22Rv1 (cell line): ENCODE measurements at regions not wholly inside any gene's neighbourhood (a gene's known extent, or its start where the extent isn't known, plus 50 kb on each side); places are given as distances from the start of the nearest gene placed in this dataset.

Experiments
- H3K27ac ChIP-seq: fragments of 450-650 bp; 2 replicates; pipeline ENCODE4 v1.5.1; 2017
- ZFX ChIP-seq: fragments of 450-650 bp; IDR thresholded peaks from 2 replicates; pipeline ENCODE4 v1.6.1; 2017; ENCODE audit warnings: antibody characterized with exemption, borderline replicate concordance
- TF ChIP-seq, protein P1 (sequence below): fragments of 450-650 bp; IDR thresholded peaks from 2 replicates; pipeline ENCODE4 v1.5.1; 2017; ENCODE audit warnings: mild to moderate bottlenecking

- no peak overlapping the region for H3K27ac ChIP-seq
- TF ChIP-seq ZFX: no peak
- TF ChIP-seq, protein P1, sequence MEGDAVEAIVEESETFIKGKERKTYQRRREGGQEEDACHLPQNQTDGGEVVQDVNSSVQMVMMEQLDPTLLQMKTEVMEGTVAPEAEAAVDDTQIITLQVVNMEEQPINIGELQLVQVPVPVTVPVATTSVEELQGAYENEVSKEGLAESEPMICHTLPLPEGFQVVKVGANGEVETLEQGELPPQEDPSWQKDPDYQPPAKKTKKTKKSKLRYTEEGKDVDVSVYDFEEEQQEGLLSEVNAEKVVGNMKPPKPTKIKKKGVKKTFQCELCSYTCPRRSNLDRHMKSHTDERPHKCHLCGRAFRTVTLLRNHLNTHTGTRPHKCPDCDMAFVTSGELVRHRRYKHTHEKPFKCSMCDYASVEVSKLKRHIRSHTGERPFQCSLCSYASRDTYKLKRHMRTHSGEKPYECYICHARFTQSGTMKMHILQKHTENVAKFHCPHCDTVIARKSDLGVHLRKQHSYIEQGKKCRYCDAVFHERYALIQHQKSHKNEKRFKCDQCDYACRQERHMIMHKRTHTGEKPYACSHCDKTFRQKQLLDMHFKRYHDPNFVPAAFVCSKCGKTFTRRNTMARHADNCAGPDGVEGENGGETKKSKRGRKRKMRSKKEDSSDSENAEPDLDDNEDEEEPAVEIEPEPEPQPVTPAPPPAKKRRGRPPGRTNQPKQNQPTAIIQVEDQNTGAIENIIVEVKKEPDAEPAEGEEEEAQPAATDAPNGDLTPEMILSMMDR: no peak
These were observed 59.6 kb upstream of the ACTRT2 start for GRCh38 chr1:2961661-2962060.

- no peak overlapping the region for H3K27ac ChIP-seq
- TF ChIP-seq ZFX: no peak
- TF ChIP-seq, protein P1: no peak
These were observed 59.2 kb upstream of the ACTRT2 start for GRCh38 chr1:2962061-2962460.

DNA sequence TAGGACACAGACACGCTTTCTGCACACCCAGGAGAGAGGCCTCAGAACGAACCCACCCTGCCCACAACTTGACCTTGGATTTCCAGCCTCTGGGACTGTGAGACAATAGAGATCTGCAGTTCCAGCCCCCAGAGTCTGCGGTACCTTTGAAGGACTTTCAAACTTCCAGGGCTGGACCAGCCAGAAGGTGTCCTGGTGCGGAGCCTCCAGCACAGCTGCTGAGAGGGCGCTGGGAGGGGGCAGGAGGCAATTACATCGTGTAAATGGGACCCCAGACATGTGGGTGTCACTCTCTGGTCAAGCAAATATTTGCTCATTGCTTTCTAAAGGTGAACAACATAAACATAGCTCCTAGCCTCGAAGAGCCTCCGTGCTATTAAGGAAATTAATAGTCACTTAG is 58.7 kb upstream of the ACTRT2 start:
- no peak overlapping the region for H3K27ac ChIP-seq
- TF ChIP-seq, protein P1: no peak
- no peak for TF ChIP-seq ZFX

- H3K27ac ChIP-seq: no peak overlapping the region
- TF ChIP-seq, protein P1: no peak
These were observed 58.3 kb upstream of the ACTRT2 start for GRCh38 chr1:2962946-2963345.

DNA sequence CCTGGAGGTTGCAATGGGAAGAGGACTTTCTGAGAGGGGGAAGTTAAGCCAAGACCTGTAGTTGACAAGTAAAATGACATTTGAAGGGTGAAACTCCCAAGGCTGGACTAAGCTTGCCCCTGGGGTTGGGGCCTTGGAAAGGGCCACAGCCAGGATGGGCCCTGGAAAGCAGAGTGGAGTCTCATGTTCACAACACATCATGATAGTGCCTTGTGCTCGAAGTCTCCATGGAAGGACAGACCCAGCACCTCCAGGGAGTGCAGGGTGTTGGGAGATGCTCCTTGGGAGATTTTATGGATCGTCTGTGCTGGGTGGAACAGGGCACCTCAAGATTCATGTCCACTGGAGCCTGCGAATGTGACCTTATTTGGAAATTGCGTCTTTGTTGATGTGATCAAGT is 55.6 kb upstream of the ACTRT2 start:
- H3K27ac ChIP-seq: no peak overlapping the region
- TF ChIP-seq, protein P1: no peak
- TF ChIP-seq ZFX: no peak

DNA sequence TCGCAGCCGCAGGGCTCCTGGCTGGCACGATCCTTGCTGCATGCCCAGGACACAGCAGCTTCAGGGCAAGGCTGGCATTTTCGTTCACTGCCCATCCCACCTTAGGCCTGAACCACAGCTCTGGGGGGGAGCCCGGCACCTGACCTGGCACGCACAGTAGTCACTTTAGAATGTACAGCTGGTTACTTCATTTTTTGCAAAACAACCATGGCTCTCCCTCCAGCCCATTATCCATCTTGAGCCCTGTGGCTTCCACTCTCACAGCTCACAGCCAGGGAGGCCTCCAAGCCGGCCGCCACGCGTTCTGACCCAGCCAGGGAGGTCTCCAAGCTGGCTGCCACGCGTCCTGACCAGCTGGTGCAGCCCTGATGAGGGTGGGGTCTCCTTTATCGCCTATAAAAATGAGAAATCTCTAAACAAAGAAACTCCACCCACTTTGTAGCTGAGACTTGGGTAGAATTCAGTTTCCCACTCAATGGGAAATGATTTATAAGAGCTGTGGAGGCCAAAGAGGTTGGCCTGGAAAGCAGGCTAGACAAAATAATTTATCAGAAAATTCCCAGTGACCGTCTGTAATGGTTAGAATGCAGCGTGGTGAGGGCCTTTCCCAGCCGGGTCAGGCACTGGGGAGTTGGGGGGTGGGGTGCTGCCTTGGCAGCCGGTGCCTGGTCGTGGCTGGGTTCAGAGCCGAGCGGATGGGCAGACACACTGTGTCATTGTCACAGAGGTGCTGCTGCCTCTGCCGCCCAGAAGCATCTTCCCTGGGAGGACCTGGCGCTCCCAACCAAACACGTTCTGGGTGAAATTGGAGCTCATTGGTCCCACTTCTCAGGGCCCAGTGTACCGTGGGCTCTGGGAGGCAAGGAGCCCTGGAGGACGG is 54.6 kb upstream of the ACTRT2 start:
- TF ChIP-seq, protein P1: no peak
- no peak for TF ChIP-seq ZFX

GRCh38 chr1:2967329-2967725 is 53.9 kb upstream of the ACTRT2 start:
- no peak for TF ChIP-seq ZFX
- TF ChIP-seq, protein P1: no peak
- no peak overlapping the region for H3K27ac ChIP-seq

More for the DNA sequence above, 54.6 kb upstream of the ACTRT2 start:
- no peak overlapping the region for H3K27ac ChIP-seq
